ENCODE measurements at regions not wholly inside any gene's neighbourhood (a gene's known extent, or its start where the extent isn't known, plus 50 kb on each side); places are given as distances from the start of the nearest gene placed in this dataset.

GRCh38 chr14:38316922-38317321 is 61.0 kb upstream of the CLEC14A start:
- no peak for TF ChIP-seq TAF1 (IDR thresholded peaks at IDR 0.05; ENCODE audit: low read depth, low read length)
- no peak for TF ChIP-seq SPI1 (IDR thresholded peaks at IDR 0.05; ENCODE audit: low read depth, low read length)

Measured in GM12891 (cell line).